Hematopoietic multipotent progenitor cell treated with erythropoietin and hydrocortisone succinate and interleukin-3 and kit ligand, for 8 days (in vitro differentiated cells): ENCODE measurements at regions not wholly inside any gene's neighbourhood (a gene's known extent, or its start where the extent isn't known, plus 50 kb on each side); places are given as distances from the start of the nearest gene placed in this dataset.

ENCODE experiments used
- DNase-seq: peaks from one replicate; pipeline ENCODE4 v3.0.0-alpha.2; 2015

GRCh38 chr2:129062146-129062912, 743.7 kb upstream of the HS6ST1 start:
- DNase-seq = no peak

DNA sequence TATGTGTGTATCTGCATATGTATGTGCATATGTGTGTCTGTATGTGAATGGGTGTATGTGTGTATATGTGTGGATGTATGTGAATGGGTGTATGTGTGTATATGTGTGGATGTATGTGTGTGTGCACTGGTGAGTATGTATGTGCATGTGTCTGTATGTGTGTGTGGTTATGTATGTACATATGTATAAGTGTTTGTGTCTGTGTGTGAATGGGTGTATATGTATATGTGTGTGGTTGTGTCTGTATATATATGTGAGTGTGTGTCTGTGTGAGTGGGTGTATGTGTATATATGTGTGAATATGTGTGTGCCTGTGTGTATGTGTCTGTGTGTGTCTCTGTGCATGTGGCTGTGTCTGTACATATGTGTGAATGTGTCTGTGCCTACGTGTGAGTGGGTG, 748.4 kb upstream of the HS6ST1 start:
- no peak for DNase-seq

- no peak for DNase-seq
These were observed 749.3 kb upstream of the HS6ST1 start for GRCh38 chr2:129067953-129068352.

DNA sequence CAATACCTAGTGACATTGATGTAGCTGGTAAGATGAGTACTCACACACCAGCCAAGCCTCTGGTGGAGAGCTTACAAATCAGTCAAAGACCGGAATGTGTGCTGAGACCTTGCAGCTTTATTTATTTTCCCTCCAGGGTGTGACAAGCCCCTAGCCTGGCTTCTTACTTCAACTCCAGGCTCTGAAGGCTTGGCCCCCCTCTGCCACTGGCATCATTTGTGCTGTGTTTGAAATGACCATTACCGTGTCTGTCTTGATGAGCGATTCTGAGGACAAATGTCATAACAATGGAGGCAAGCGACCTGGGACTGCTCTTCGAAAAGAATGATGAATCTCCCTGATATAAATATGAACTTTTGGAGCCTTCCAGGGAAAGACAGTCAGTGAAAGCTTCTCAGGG, 749.9 kb upstream of the HS6ST1 start:
- DNase-seq = no peak

- DNase-seq = no peak
These were observed 751.4 kb upstream of the HS6ST1 start for GRCh38 chr2:129069875-129070594.

GRCh38 chr2:129070663-129071062, 752.0 kb upstream of the HS6ST1 start:
- no peak for DNase-seq

GRCh38 chr2:129071531-129071930, 752.9 kb upstream of the HS6ST1 start:
- no peak for DNase-seq

- no peak for DNase-seq
These were observed 755.7 kb upstream of the HS6ST1 start for GRCh38 chr2:129074298-129074920.

DNA sequence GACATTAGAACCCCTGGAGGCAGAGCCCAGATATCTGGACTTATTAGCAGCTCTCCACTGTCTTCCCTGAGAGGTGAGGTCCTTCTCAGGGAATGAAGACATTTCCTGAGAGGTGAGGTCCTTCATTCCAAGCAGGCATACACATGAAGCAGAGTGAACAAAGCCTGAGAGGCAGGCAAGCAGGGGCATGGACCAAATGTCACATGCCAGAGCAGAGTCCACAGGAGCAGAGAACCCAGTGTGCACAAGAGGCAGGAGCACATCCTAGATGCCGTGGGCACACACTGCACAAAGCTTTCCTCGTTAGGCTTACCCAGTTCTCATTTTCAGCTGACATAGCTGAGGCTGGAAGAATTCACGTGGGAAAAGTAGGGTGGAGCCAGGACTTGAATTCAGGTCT, 759.9 kb upstream of the HS6ST1 start:
- DNase-seq = no peak

DNA sequence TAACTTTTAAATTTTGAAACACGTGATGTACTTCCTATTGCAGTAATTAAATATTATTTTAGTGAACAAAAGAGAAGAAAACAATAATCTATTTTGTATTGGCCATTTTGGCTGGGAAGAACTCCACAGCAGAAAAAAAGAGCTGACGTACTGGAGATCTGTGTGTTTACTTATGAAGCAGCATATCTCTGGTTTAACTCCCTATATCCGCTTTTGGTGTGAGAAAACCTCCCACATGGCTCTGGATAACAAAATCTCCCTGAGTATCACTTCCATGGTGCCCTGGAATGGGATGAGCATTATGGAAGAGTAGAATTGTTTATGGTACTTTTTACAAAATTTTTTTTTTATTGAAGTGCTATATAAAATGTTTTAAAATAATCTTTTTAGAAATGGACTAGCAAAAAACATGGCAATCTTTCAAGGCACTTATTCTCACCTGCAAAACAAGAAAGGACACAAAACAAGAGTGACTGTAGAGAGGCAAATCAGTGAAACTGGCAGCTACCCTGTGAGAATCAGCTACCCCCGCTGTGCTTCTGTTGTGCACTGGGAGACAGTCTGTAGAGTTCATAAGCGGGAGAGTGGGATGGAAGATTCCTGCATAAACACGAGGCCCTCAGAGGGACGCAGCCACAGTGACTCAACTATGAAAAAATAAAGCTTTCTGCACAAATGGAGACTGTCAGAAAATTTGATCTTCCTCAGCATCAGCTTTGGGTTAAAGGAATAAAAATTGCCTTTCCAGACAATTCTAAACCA, 762.2 kb upstream of the HS6ST1 start:
- no peak for DNase-seq

DNA sequence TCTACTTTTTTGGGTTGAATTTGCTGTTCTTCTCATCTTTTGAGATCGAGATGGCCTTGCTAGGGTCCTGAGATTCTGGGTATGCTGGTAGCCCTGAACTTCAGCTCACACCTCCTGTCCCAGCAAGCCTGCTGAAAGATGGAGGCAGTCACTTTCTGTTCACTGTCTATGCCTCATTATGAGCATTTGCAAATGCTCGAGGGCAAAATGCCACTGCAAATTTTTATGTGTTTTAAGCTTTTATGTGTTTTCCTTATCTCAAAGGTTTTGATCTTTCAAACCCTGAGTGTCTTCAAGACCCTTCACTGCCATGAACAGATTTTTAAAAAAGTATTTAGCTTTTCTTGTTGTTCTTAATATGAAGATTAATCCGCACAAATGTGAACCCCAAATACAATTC, 766.7 kb upstream of the HS6ST1 start:
- no peak for DNase-seq

DNA sequence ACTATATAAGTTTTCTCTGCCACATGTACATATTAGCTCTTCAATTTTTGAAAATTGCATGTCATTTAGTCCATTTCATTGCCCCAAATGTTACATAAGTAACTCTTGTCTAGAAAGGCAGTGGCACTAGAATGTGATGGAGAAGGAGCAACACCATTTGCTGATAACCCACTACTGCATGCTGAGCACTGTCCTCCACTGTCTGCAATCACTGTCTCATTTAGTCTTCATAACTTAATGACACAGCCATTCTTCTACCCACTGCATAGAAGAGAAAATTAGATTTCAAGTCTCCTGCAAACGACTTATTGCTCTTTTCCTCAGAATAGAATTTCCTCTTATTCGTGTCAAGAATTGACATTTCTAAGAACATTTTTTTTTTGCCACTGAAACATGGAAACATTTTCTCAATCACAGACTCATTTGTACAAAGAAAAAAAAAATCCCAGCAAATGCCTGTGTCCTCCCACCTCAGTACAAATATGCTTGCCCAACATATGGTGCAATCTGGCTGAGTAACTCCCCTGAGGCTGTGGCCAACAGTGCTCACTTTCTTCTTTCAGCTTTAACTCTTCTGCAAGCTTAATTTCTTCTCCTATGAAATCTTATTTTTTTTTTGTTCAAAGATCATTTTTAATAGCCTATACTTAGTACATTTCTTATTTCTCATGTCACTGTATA, 768.6 kb upstream of the HS6ST1 start:
- DNase-seq = no peak

DNA sequence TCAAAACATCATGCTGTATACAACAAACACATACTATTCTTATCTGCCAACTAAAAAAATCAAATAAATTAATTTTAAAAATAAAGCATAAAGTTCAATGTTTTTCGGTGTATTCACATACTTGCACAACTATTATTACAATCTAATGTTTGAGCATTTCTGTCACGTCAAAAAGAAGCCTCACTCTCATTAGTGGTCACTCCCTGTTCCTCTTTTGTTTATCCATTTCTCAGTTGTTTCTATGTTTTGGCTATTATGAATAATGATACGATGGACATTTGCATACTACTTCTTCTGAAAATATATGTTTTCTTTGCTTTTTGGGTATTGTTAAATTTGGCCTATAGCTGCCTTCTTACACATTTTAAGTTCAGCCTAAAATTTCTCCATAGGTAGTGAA, 773.0 kb upstream of the HS6ST1 start:
- DNase-seq = no peak

DNA sequence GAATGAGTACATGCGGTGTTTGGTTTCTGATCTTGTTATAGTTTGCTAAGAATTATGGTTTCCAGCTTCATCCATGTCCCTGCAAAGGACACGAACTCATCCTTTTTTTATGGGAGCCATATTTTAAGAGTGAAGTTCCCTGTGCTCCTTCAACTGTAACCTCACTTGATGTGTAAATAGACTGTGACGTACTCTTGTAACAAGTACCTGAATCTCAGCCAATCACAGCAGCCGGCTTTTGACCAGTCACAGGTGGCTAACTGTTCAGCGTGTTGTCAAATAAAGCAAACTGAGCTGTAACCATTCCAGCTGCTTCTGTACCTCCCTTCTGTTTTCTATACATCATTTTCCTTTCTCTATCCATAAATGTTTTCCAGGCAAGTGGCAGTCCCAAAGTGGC, 774.3 kb upstream of the HS6ST1 start:
- no peak for DNase-seq

GRCh38 chr2:129101186-129101585, 782.5 kb upstream of the HS6ST1 start:
- DNase-seq = no peak

- DNase-seq = no peak
These were observed 785.5 kb upstream of the HS6ST1 start for GRCh38 chr2:129103936-129104878.

- no peak for DNase-seq
These were observed 793.5 kb upstream of the HS6ST1 start for GRCh38 chr2:129112181-129112580.

- DNase-seq = no peak
These were observed 795.1 kb upstream of the HS6ST1 start for GRCh38 chr2:129113776-129114175.

- DNase-seq = no peak
These were observed 798.8 kb upstream of the HS6ST1 start for GRCh38 chr2:129117434-129117833.

DNA sequence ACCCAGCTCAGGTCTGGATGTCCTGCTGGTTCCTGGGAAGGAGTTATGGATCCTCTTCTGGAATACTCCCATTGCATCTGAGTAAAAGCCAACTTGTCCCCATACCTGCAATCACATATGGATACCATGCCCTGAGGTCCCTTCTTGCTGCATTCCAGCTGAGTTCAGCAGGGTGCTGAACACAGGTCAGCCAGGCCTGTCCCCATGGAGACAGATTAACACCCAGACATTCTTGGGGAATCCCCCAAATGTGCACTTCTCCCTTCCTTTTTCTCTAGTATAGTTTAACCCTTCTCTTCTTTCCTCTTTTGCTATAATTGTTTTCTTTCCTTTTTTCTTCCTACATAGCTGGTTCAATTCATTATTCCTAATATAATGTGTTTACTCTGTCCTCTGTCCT, 799.6 kb upstream of the HS6ST1 start:
- DNase-seq = no peak

- DNase-seq = no peak
These were observed 810.4 kb upstream of the HS6ST1 start for GRCh38 chr2:129129087-129129486.
